ENCODE measurements at regions not wholly inside any gene's neighbourhood (a gene's known extent, or its start where the extent isn't known, plus 50 kb on each side); places are given as distances from the start of the nearest gene placed in this dataset.

DNA sequence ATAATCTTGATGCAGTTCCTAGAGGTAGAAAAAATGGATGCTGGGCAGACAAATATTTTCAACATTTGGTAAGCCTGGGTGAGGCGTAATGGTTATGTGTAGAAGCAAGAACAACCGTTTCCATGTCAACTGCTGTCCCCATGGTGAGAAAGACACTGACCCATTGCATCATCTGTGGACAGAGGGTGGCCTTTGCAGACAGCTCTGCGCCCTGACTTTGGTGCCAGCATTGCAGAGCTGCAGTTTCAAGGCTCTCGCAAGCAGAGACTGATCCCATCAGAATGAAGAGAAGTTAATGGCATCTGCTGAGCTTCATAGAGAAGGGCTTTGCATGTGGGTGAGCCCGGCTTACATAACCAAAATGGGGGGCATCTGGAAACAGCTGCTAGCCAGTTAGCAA, 179.0 kb upstream of the ADRA1B start:
- TF ChIP-seq POLR2A (IDR thresholded peaks at IDR 0.05) (no peak), POLR2AphosphoS5 (IDR thresholded peaks at IDR 0.05) (no peak), EP300 (IDR thresholded peaks at IDR 0.05) (no peak)
- TF ChIP-seq, protein P1, sequence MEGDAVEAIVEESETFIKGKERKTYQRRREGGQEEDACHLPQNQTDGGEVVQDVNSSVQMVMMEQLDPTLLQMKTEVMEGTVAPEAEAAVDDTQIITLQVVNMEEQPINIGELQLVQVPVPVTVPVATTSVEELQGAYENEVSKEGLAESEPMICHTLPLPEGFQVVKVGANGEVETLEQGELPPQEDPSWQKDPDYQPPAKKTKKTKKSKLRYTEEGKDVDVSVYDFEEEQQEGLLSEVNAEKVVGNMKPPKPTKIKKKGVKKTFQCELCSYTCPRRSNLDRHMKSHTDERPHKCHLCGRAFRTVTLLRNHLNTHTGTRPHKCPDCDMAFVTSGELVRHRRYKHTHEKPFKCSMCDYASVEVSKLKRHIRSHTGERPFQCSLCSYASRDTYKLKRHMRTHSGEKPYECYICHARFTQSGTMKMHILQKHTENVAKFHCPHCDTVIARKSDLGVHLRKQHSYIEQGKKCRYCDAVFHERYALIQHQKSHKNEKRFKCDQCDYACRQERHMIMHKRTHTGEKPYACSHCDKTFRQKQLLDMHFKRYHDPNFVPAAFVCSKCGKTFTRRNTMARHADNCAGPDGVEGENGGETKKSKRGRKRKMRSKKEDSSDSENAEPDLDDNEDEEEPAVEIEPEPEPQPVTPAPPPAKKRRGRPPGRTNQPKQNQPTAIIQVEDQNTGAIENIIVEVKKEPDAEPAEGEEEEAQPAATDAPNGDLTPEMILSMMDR (IDR thresholded peaks at IDR 0.05), result no peak

Measured in gastroesophageal sphincter (tissue), 3 donors.